ENCODE measurements at regions not wholly inside any gene's neighbourhood (a gene's known extent, or its start where the extent isn't known, plus 50 kb on each side); places are given as distances from the start of the nearest gene placed in this dataset.
A peak's percentile ranks its signal among the peaks of the same experiment; 100 is the strongest.

GRCh38 chr15:31225356-31225955, 101.2 kb upstream of the KLF13 start:
- H3K4me1 ChIP-seq (ENCODE audit: insufficient read depth, low read length, severe bottlenecking), result peaks cover 92% of the 10 kb centered on the region

GRCh38 chr15:31226021-31226420, 100.6 kb upstream of the KLF13 start:
- Histone ChIP-seq H3K4me3 (ENCODE audit: low read depth, low read length, poor library complexity, severe bottlenecking) (peak overlapping the region; percentile 80), H3K36me3 (ENCODE audit: insufficient read depth, low read length) (peaks cover 71% of the 10 kb centered on the region), H3K27me3 (ENCODE audit: insufficient read depth, low read length) (no peaks in the 10 kb centered on the region), H4K20me1 (ENCODE audit: insufficient read depth, low read length) (no peaks in the 10 kb centered on the region), H2AFZ (ENCODE audit: low read length) (no peak overlapping the region), H3F3A (ENCODE audit: insufficient read depth, low read length) (no peaks in the 10 kb centered on the region), H3K9me3 (ENCODE audit: low read length) (0 out of 2 replicates have a peak, but pooled peaks cover 3% of the 10 kb centered on the region), H3K79me2 (ENCODE audit: insufficient read depth, low read length) (peaks cover 16% of the 10 kb centered on the region), H3K9ac (ENCODE audit: low read length) (peak overlapping the region; percentile 55), H3K4me2 (ENCODE audit: low read length) (peak overlapping the region; percentile 79), H3K9me2 (ENCODE audit: low read depth, low read length) (no peaks in the 10 kb centered on the region), H3K27ac (ENCODE audit: low read depth, low read length, poor library complexity, severe bottlenecking) (peak overlapping the region; percentile 97), H3K4me1 (ENCODE audit: insufficient read depth, low read length, severe bottlenecking) (peaks cover 92% of the 10 kb centered on the region)
- TF ChIP-seq CTCF (IDR thresholded peaks at IDR 0.05; ENCODE audit: low read length), result no peak
- no peak for TF ChIP-seq EZH2 (IDR thresholded peaks at IDR 0.05; ENCODE audit: borderline replicate concordance, low read length)

More at GRCh38 chr15:31225356-31225955, 101.2 kb upstream of the KLF13 start:
- TF ChIP-seq CTCF (IDR thresholded peaks at IDR 0.05; ENCODE audit: low read length), result no peak
- TF ChIP-seq EZH2 (IDR thresholded peaks at IDR 0.05; ENCODE audit: borderline replicate concordance, low read length), result no peak
- H3K4me2 ChIP-seq (ENCODE audit: low read length), result peak overlapping the region; percentile 79
- H4K20me1 ChIP-seq (ENCODE audit: insufficient read depth, low read length), result no peaks in the 10 kb centered on the region
- H3K36me3 ChIP-seq (ENCODE audit: insufficient read depth, low read length), result peaks cover 75% of the 10 kb centered on the region
- H3K27me3 ChIP-seq (ENCODE audit: insufficient read depth, low read length), result no peaks in the 10 kb centered on the region
- H2AFZ ChIP-seq (ENCODE audit: low read length), result no peak overlapping the region
- no peaks in the 10 kb centered on the region for H3K9me2 ChIP-seq (ENCODE audit: low read depth, low read length)
- H3K9ac ChIP-seq (ENCODE audit: low read length), result peak overlapping the region; percentile 55
- no peaks in the 10 kb centered on the region for H3F3A ChIP-seq (ENCODE audit: insufficient read depth, low read length)
- H3K27ac ChIP-seq (ENCODE audit: low read depth, low read length, poor library complexity, severe bottlenecking), result peak overlapping the region; percentile 97
- H3K4me3 ChIP-seq (ENCODE audit: low read depth, low read length, poor library complexity, severe bottlenecking), result peak overlapping the region; percentile 80
- H3K79me2 ChIP-seq (ENCODE audit: insufficient read depth, low read length), result peaks cover 16% of the 10 kb centered on the region
- 0 out of 2 replicates have a peak, but pooled peaks cover 3% of the 10 kb centered on the region for H3K9me3 ChIP-seq (ENCODE audit: low read length)

- Histone ChIP-seq H3K9ac (ENCODE audit: low read length) (peak overlapping the region; percentile 22; the same call in 1 of the 2 replicates), H3K27ac (ENCODE audit: low read depth, low read length, poor library complexity, severe bottlenecking) (peak overlapping the region; percentile 97), H3K4me2 (ENCODE audit: low read length) (peak overlapping the region; percentile 79)
Measured at GRCh38 chr15:31227235-31227634, 99.4 kb upstream of the KLF13 start.

More at GRCh38 chr15:31227235-31227634, 99.4 kb upstream of the KLF13 start:
- H3K36me3 ChIP-seq (ENCODE audit: insufficient read depth, low read length), result peaks cover 66% of the 10 kb centered on the region
- no peaks in the 10 kb centered on the region for H4K20me1 ChIP-seq (ENCODE audit: insufficient read depth, low read length)
- H3K27me3 ChIP-seq (ENCODE audit: insufficient read depth, low read length), result no peaks in the 10 kb centered on the region
- TF ChIP-seq EZH2 (IDR thresholded peaks at IDR 0.05; ENCODE audit: borderline replicate concordance, low read length) (no peak), CTCF (IDR thresholded peaks at IDR 0.05; ENCODE audit: low read length) (no peak)
- H3F3A ChIP-seq (ENCODE audit: insufficient read depth, low read length), result no peaks in the 10 kb centered on the region
- H3K79me2 ChIP-seq (ENCODE audit: insufficient read depth, low read length), result peaks cover 16% of the 10 kb centered on the region
- no peak overlapping the region for H2AFZ ChIP-seq (ENCODE audit: low read length)
- H3K9me3 ChIP-seq (ENCODE audit: low read length), result 0 out of 2 replicates have a peak, but pooled peaks cover 3% of the 10 kb centered on the region
- H3K4me1 ChIP-seq (ENCODE audit: insufficient read depth, low read length, severe bottlenecking), result peaks cover 95% of the 10 kb centered on the region
- no peaks in the 10 kb centered on the region for H3K9me2 ChIP-seq (ENCODE audit: low read depth, low read length)
- peak overlapping the region; percentile 80 for H3K4me3 ChIP-seq (ENCODE audit: low read depth, low read length, poor library complexity, severe bottlenecking)

Data from OCI-LY1 (cell line).